Stimulated activated CD8-positive, alpha-beta memory T cell treated with anti-CD3 and anti-CD28 coated beads, Interleukin-4, amount 100 ng/mL, for 24 hours (primary cell): ENCODE measurements at regions not wholly inside any gene's neighbourhood (a gene's known extent, or its start where the extent isn't known, plus 50 kb on each side); places are given as distances from the start of the nearest gene placed in this dataset.

Experiments
- DNase-seq: peaks from one replicate; pipeline ENCODE4 v3.0.0-alpha.2; 2020; ENCODE audit warnings: low read depth

- no peak for DNase-seq
Measured at GRCh38 chr18:42268186-42268725, 313.2 kb downstream of the PIK3C3 start.

DNA sequence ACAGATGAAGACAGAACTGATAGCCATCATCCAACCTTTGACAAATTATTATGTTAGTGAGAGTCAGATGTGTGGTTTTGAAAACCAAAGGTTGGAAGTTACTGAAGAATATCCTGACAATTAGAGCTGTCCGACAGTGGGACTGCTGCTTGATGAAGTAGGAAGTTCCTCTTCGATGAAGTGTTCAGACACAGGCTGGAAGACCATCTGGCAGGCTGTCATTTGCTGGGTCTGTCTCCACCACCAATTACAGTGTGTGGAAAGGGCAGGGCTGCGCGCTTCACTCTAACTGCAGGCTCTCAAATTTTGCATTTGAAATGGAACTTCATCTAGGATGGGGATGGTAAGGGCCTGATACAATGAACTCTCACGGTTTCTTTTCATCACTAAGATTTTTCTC, 313.8 kb downstream of the PIK3C3 start:
- DNase-seq = no peak

- no peak for DNase-seq
Measured at GRCh38 chr18:42271647-42272414, 316.8 kb downstream of the PIK3C3 start.

GRCh38 chr18:42274488-42275137, 319.6 kb downstream of the PIK3C3 start:
- DNase-seq = no peak

DNA sequence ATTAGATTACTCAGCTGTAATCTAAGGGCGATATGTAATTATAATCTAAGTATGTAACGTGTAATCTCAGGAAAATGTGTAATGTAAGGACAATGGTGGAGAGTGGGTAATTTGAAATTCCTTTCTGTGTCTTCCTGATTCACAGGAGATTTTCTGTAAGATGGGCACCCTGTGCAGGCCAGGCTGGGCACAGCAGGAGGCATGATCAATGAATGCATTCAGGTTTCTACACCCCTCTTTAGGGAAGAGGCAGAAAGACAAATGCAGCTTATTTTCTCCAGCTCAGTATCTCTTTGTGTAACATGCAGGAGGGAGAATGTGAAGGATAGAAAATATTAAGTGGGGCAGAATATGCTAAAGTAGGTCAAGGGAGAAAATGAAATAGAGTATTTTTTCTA, 320.1 kb downstream of the PIK3C3 start:
- DNase-seq = no peak

DNA sequence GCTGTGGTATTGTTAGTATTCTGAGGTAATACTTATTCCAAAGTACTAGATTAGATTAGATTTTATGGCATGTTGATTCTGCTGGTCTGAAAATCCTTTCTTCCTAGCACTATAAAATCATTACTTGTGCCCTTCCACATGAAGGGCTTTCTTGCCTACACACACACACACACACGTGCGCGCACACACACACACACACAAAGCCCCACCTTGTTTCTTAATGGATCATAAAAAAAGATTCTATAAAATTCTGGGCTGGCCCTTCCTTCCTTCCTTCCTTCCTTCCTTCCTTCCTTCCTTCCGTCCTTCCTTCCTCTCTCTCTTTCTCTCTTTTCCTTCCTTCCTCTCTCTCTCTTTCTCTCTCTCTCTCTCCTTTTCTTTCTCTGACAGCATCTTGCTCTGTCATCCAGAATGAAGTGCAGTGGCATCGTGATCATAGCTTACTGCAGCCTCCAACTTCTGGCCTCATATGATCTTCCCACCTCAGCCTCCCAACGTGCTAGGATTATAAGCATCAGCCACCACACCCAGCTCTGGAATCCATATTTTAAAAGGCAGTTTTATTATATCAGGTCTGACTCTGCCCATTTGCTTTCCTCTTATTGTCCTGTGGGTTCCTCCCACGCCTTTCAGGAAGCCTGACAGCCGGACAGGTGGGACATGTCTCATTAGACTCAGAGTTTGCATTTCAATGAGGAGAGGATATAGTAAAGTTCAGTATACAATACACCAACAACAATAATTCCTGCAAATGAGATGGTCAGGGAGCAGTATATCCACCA, 321.1 kb downstream of the PIK3C3 start:
- DNase-seq = no peak

- DNase-seq = no peak
Measured at GRCh38 chr18:42281124-42281523, 326.1 kb downstream of the PIK3C3 start.

- DNase-seq = no peak
Measured at GRCh38 chr18:42281851-42282250, 326.8 kb downstream of the PIK3C3 start.

GRCh38 chr18:42287047-42287446, 332.0 kb downstream of the PIK3C3 start:
- DNase-seq = no peak

DNA sequence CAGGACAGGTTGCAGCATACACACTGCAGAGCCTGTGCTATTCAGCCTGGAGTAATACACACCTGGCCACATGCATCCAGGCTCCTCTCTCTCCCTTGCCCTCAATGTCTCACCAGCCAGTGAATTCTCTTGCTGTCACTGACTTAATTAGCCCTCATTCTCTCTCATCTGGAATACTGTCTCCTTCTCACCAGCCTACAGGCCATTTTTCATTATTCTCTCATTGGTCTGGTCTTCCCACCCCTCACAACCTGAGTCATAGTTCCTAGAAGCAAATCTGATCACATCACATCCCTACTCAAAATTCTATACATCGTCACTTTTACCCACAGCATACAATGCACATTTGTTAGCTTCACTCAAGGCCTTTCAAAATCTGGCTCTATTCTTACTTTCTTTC, 333.1 kb downstream of the PIK3C3 start:
- no peak for DNase-seq

DNA sequence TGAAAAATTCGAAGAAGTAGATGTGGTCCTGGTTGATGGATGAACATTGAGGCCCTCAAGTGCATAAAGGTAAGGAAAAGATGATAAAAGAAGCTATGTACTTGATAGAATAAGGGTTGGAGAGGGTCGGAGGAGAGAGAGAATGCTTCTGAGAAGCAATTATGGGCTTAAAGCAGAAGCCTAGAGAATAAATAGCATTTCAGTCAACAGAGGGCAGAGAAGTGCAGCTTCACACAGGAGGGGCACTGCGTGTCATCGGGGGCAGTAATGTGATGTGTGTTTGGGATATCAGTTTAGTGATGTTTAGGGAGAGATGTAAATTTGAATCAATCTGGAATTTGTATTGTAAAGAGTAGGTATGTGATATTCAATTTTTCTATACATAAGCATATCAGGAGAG, 334.5 kb downstream of the PIK3C3 start:
- no peak for DNase-seq

DNA sequence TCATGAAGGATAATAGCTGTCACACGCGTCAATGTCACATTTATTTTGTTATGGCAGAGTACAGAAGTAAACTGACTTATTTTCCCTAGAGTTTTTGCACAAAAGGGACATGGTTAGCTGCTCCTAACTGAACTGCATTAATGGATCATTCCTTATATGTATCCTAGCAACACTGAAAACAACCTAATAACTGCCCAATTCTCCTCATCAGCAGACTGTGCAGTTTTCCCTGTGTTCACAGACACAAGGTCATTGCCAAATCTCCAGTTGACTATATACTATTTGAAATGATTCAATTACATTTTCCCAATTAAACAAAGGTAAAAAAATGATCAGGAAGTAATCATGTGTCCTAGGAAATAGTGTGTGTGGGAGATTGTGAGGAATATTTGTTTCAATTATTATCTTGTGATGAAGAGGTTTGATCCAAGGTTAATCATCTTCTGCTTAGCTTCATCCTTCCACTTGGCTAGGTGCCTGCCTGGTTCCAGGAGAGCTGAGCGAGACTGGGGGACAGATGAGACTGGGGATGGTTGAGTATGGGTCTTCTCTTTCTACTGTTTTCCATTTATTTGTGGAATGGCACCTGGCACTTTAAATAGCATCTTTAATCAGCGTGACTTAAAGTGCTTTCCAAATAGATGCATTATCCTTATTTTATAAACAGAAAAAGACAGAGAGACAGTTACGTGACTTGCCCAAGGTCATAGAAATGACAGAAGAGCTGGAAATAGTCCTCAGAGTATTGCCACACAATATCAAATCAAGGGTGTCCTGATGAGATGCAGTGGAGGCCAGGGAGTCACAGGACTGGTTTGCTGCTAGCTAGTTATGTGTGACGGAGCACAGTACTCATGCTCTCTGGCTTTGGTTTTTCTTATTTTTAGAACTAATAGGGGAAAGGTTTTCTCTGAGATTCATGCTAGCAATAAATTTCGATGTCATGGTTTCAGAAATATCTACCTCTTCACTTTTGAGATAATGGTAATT, 335.6 kb downstream of the PIK3C3 start:
- no peak for DNase-seq

DNA sequence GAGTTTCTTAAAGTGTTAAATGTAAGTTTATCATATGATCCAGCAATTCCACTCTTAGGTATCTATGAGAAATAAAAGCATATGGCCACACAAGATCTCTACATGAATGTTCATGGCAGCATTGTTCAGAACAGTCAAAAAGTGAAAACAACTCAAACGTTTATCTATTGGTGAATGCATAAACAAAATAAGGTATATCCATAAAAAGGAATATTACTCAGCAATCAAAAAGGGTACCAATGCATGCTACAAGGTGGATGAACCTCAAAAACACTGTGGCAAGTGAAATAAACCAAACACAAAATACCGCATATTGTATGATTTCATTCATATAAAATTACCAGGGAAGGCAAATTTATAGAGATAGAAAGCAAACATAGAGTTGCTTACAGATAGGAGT, 337.6 kb downstream of the PIK3C3 start:
- DNase-seq = no peak

DNA sequence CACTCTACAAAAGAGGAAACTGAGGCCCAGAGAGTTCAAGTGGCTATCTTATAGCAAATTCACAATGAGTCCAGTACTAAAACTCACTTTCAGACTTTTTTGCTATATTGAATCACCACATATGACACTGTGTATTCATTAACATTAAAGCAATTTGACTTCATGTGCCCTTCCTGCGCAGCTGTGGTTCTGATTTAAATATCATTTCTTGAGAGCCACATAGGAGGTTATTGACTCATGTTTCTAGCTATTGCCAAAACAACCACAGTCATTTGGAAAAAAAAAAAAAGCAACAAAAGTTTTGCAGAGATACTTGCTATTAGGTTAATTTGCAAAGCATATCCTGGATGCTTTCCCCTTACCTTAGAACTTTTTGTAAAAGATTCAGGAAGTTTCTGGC, 341.2 kb downstream of the PIK3C3 start:
- no peak for DNase-seq

GRCh38 chr18:42296723-42297122, 341.7 kb downstream of the PIK3C3 start:
- no peak for DNase-seq

GRCh38 chr18:42298759-42299675, 344.0 kb downstream of the PIK3C3 start:
- peak; percentile 29 for DNase-seq

DNA sequence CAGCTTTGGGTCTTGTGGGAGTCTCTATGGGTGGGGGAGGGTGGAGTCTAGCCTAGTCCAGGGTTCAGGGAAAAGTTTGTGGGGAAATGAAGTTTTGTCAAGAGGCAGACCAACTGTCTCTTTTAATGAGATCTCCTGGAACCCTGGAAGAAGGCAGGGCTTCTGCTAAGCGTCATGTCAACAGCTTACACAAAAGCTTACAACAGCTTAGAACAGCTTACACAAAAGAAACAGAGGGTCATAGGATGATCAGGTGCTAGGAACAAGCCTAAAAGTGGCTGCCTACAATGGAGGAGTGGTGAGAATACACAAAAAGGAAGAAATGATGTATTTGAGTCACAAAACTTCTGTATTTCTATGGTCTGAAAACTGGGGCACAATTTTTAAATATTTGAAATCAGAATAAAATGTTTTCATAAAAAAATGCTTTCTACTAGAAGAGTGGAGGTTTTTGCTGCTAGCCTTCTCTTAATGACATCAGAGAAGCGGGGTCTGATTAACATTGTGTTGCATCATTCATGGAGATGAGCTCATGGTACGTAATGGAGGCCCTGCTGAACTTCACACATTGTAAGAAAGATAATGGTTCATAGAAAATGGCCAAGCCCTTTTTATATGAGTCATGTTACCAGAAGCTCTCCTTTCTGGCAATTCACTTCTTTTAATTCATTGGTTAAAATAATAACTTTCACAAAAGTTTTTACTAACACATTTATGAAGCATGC, 351.0 kb downstream of the PIK3C3 start:
- DNase-seq = no peak

DNA sequence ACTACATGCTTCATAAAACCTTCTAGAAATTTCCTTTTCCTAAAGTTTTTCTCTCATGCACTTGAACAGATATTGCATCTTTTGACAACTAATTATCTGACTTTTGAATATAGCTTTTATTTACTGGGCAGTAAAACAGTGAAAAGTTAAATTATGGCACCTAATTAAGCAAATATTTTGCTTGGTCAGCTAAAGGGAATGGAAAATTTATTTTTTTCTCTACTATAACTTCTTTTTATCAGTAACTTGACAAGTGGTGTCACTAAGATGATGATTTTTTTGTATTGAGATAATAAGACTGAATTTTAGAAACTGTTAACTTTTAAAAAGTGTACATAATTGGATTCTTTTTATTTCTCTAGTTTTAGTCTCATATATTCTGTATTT, 351.6 kb downstream of the PIK3C3 start:
- DNase-seq = no peak

- no peak for DNase-seq
Measured at GRCh38 chr18:42310956-42311355, 355.9 kb downstream of the PIK3C3 start.

DNA sequence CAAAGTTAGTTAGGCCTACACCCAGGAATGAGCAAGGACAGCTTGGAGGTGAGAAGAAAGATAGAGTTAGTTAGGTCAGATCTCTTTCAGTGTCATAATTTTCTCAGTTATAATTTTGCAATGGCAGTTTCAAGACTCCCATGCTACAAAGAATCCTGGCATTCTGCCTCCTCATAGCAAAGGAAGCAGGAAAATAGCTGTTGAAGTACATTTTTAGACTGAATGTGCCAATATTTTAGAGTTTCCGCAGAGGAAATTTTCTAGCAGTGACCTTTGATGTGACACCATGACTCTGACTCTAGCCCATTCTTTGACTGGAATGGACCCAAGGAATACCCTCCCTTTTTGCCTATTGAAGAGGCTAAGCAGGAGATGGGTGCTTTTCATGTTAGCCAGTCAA, 371.7 kb downstream of the PIK3C3 start:
- no peak for DNase-seq
